ENCODE measurements at regions not wholly inside any gene's neighbourhood (a gene's known extent, or its start where the extent isn't known, plus 50 kb on each side); places are given as distances from the start of the nearest gene placed in this dataset.

- Histone ChIP-seq H3K4me2 (no peak overlapping the region), H3K4me1 (ENCODE audit: control insufficient read depth in 1 of 2, insufficient read depth in 2 of 2, low read depth in 1 of 2, low read length in 1 of 2) (no peaks in the 10 kb centered on the region), H3K4me3 (ENCODE audit: low read depth in 2 of 2, low read length in 1 of 2) (no peak overlapping the region), H4K20me1 (ENCODE audit: insufficient read depth) (no peaks in the 10 kb centered on the region), H3K9me3 (no peaks in the 10 kb centered on the region), H3K27me3 (ENCODE audit: insufficient read depth) (no peaks in the 10 kb centered on the region), H3K79me2 (ENCODE audit: insufficient read depth) (no peaks in the 10 kb centered on the region), H2AFZ (ENCODE audit: low read depth) (no peak overlapping the region), H3K27ac (ENCODE audit: low read depth in 2 of 2, low read length in 1 of 2) (no peak overlapping the region), H3K36me3 (replicated peaks in 1 of 2; ENCODE audit: control insufficient read depth in 1 of 2, insufficient read depth in 2 of 2, low read length in 1 of 2) (no peaks in the 10 kb centered on the region), H3F3A (replicated peaks; ENCODE audit: insufficient read depth) (no peaks in the 10 kb centered on the region), H3K9me2 (no peaks in the 10 kb centered on the region), H3K9ac (no peak overlapping the region)
- TF ChIP-seq NRF1 (IDR thresholded peaks at IDR 0.05; ENCODE audit: low read depth, low read length) (no peak), JUND (IDR thresholded peaks at IDR 0.05) (no peak), RAD21 (IDR thresholded peaks at IDR 0.05; ENCODE audit: low read length) (no peak), EZH2phosphoT487 (IDR thresholded peaks at IDR 0.05; ENCODE audit: borderline replicate concordance, low read depth) (no peak), GATA2 (CRISPR knock-in tag; IDR thresholded peaks at IDR 0.05) (no peak), RXRA (IDR thresholded peaks at IDR 0.05; ENCODE audit: borderline replicate concordance, low read depth) (no peak), YY1 (IDR thresholded peaks at IDR 0.05; ENCODE audit: low read depth) (no peak), NFIC (IDR thresholded peaks at IDR 0.05; ENCODE audit: borderline replicate concordance) (no peak), CHD2 (IDR thresholded peaks at IDR 0.05; ENCODE audit: low read length, partially characterized antibody) (no peak), TAF1 (IDR thresholded peaks at IDR 0.05; ENCODE audit: borderline replicate concordance, low read depth, low read length) (no peak), RFX5 (IDR thresholded peaks at IDR 0.05; ENCODE audit: low read length) (no peak), GABPA (IDR thresholded peaks at IDR 0.05; ENCODE audit: low read depth) (no peak), USF2 (IDR thresholded peaks at IDR 0.05; ENCODE audit: borderline replicate concordance, low read depth, low read length) (no peak), RCOR1 (IDR thresholded peaks at IDR 0.05; ENCODE audit: low read length) (no peak)
- TF ChIP-seq, protein P1, sequence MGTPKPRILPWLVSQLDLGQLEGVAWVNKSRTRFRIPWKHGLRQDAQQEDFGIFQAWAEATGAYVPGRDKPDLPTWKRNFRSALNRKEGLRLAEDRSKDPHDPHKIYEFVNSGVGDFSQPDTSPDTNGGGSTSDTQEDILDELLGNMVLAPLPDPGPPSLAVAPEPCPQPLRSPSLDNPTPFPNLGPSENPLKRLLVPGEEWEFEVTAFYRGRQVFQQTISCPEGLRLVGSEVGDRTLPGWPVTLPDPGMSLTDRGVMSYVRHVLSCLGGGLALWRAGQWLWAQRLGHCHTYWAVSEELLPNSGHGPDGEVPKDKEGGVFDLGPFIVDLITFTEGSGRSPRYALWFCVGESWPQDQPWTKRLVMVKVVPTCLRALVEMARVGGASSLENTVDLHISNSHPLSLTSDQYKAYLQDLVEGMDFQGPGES (IDR thresholded peaks at IDR 0.05; ENCODE audit: low read depth, low read length), result no peak
- TF ChIP-seq, protein P2, sequence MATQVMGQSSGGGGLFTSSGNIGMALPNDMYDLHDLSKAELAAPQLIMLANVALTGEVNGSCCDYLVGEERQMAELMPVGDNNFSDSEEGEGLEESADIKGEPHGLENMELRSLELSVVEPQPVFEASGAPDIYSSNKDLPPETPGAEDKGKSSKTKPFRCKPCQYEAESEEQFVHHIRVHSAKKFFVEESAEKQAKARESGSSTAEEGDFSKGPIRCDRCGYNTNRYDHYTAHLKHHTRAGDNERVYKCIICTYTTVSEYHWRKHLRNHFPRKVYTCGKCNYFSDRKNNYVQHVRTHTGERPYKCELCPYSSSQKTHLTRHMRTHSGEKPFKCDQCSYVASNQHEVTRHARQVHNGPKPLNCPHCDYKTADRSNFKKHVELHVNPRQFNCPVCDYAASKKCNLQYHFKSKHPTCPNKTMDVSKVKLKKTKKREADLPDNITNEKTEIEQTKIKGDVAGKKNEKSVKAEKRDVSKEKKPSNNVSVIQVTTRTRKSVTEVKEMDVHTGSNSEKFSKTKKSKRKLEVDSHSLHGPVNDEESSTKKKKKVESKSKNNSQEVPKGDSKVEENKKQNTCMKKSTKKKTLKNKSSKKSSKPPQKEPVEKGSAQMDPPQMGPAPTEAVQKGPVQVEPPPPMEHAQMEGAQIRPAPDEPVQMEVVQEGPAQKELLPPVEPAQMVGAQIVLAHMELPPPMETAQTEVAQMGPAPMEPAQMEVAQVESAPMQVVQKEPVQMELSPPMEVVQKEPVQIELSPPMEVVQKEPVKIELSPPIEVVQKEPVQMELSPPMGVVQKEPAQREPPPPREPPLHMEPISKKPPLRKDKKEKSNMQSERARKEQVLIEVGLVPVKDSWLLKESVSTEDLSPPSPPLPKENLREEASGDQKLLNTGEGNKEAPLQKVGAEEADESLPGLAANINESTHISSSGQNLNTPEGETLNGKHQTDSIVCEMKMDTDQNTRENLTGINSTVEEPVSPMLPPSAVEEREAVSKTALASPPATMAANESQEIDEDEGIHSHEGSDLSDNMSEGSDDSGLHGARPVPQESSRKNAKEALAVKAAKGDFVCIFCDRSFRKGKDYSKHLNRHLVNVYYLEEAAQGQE (IDR thresholded peaks at IDR 0.05; ENCODE audit: low read depth, low read length), result no peak
- DNase-seq, result no peak
- POLR2A ChIA-PET, result no interaction called here
- CTCF ChIA-PET, result no interaction called here
- 10% methylated on average over 3 of the region's 3 CpGs for WGBS (ENCODE audit: low lambda C conversion rate)
Measured at GRCh38 chr18:47619771-47620448, 310.5 kb downstream of the SMAD2 start.

All from SK-N-SH (cell line).